ENCODE measurements at regions not wholly inside any gene's neighbourhood (a gene's known extent, or its start where the extent isn't known, plus 50 kb on each side); places are given as distances from the start of the nearest gene placed in this dataset.

GRCh38 chr12:131640525-131640924 is 70.4 kb upstream of the SFSWAP start:
- Histone ChIP-seq H3K14ac (ENCODE audit: insufficient read length) (no peak overlapping the region), H3K27me3 (replicated peaks in 1 of 4; ENCODE audit: control insufficient read depth in 3 of 4, extremely low read depth in 1 of 4, insufficient read depth in 3 of 4, low read length in 3 of 4) (no peaks in the 10 kb centered on the region), H3K9ac (replicated peaks in 1 of 4; ENCODE audit: extremely low read depth in 1 of 4, low read depth in 3 of 4, low read length in 3 of 4) (no peak overlapping the region), H4K5ac (ENCODE audit: insufficient read length, low read depth, low read length) (no peak overlapping the region), H3K79me1 (ENCODE audit: low read depth, low read length) (no peaks in the 10 kb centered on the region), H3K9me3 (ENCODE audit: insufficient read depth in 2 of 2, low read depth in 1 of 2, low read length in 1 of 2) (no peaks in the 10 kb centered on the region), H2BK12ac (ENCODE audit: low read depth, low read length) (no peak overlapping the region), H3K4ac (replicated peaks; ENCODE audit: insufficient read length, low read depth, low read length) (no peak overlapping the region), H4K20me1 (replicated peaks in 1 of 2; ENCODE audit: control insufficient read depth in 1 of 2, insufficient read depth in 2 of 2, low read length in 2 of 2) (no peaks in the 10 kb centered on the region), H4K8ac (ENCODE audit: extremely low read depth, insufficient read depth, low read length) (no peak overlapping the region), H2AK5ac (ENCODE audit: low read depth, low read length) (no peak overlapping the region), H3K36me3 (ENCODE audit: control insufficient read depth in 2 of 4, insufficient read depth in 4 of 4, low read length in 3 of 4) (no peaks in the 10 kb centered on the region), H2AFZ (ENCODE audit: low read length) (no peak overlapping the region), H2BK5ac (ENCODE audit: low read depth, low read length) (no peak overlapping the region), H3K4me1 (replicated peaks in 1 of 4; ENCODE audit: control insufficient read depth in 3 of 4, insufficient read depth in 4 of 4, low read length in 3 of 4) (peaks cover 0 to 16% (median 7%) of the 10 kb centered on the region in 4 experiments; a peak in 4 of 7 replicates), H2BK20ac (ENCODE audit: low read length) (no peak overlapping the region), H4K91ac (replicated peaks; ENCODE audit: insufficient read length, low read length) (no peak overlapping the region), H3K27ac (ENCODE audit: low read depth, low read length) (no peak overlapping the region), H3K79me2 (ENCODE audit: control insufficient read depth in 1 of 2, insufficient read depth in 2 of 2, low read length in 2 of 2) (no peaks in the 10 kb centered on the region), H3K18ac (ENCODE audit: extremely low read depth, low read length) (no peak overlapping the region), H2BK15ac (ENCODE audit: low read length) (no peak overlapping the region), H3K4me2 (ENCODE audit: insufficient read depth in 1 of 2, low read depth in 2 of 2, low read length in 2 of 2) (no peak overlapping the region), H3K23me2 (ENCODE audit: low read depth, low read length) (peaks cover 4% of the 10 kb centered on the region; the same call in 1 of the 2 replicates), H2BK120ac (replicated peaks; ENCODE audit: low read depth, low read length) (no peak overlapping the region), H3K4me3 (ENCODE audit: extremely low read depth in 1 of 4, insufficient read depth in 2 of 4, low read depth in 3 of 4, low read length in 4 of 4) (no peak overlapping the region), H3K23ac (ENCODE audit: insufficient read length) (no peak overlapping the region), H3K56ac (replicated peaks; ENCODE audit: insufficient read length, low read depth, low read length) (no peak overlapping the region)
- FAIRE-seq (no peak), DNase-seq (ENCODE audit: low read depth in 1 of 2, low spot score in 2 of 2) (no peak)
- POLR2A ChIA-PET (ENCODE audit: partially characterized antibody) = no interaction called here
- TF ChIP-seq PHF8 (conservative IDR thresholded peaks at IDR 0.05; ENCODE audit: low read depth, low read length) (no peak), KDM4A (IDR thresholded peaks at IDR 0.05; ENCODE audit: low read depth, low read length, severe bottlenecking) (no peak), E2F6 (IDR thresholded peaks at IDR 0.05) (no peak), RBBP5 (IDR thresholded peaks at IDR 0.05; ENCODE audit: borderline replicate concordance, low read depth, low read length) (no peak), CEBPB (IDR thresholded peaks at IDR 0.05; ENCODE audit: low read depth, low read length) (no peak), RAD21 (IDR thresholded peaks at IDR 0.05 in 1 of 2, conservative IDR thresholded peaks at IDR 0.05 in 1 of 2; ENCODE audit: low read depth in 2 of 2, low read length in 2 of 2) (no peak), GTF2F1 (IDR thresholded peaks at IDR 0.05; ENCODE audit: borderline replicate concordance, low read depth, low read length) (no peak)
- CTCF ChIA-PET (ENCODE audit: partially characterized antibody) = no interaction called here
- WGBS, 2 experiments (ENCODE audit: extremely low coverage in 1 of 2, insufficient coverage in 1 of 2, insufficient read length in 1 of 2, insufficient replicate concordance in 2 of 2, low coverage in 1 of 2, low lambda C conversion rate in 2 of 2, missing lambda C conversion rate in 1 of 2) = 84% methylated on average over 7 of the region's 7 CpGs; no CpG with 5 or more reads in 1 of the 2 experiments

Measured in H1 (cell line).